OCI-LY1 (cell line): ENCODE measurements at regions not wholly inside any gene's neighbourhood (a gene's known extent, or its start where the extent isn't known, plus 50 kb on each side); places are given as distances from the start of the nearest gene placed in this dataset.

ENCODE experiments used
- H2AFZ ChIP-seq: fragments of 200-600 bp; sonication (generic), shearing (Covaris generic); 2 replicates; pipeline ENCODE4 v1.6.0; 2014; ENCODE audit warnings: antibody characterized with exemption, mild to moderate bottlenecking, low read length
- H3F3A ChIP-seq: fragments of 200-600 bp; sonication (generic), shearing (Covaris generic); 2 replicates; pipeline ENCODE4 v1.6.0; 2014; ENCODE audit warnings: mild to moderate bottlenecking, antibody characterized with exemption, low read length, moderate library complexity; ENCODE audit not compliant: insufficient read depth
- H3K27ac ChIP-seq: fragments of 200-600 bp; sonication (generic); 2 replicates; pipeline ENCODE4 v1.5.1; 2014; ENCODE audit warnings: low read length, mixed run types, mild to moderate bottlenecking, low read depth; ENCODE audit not compliant: poor library complexity, severe bottlenecking
- H3K27me3 ChIP-seq: fragments of 200-600 bp; sonication (generic); 2 replicates; pipeline ENCODE4 v1.6.0; 2014; ENCODE audit warnings: antibody characterized with exemption, mild to moderate bottlenecking, low read length, moderate library complexity; ENCODE audit not compliant: insufficient read depth
- H3K36me3 ChIP-seq: fragments of 200-600 bp; sonication (generic); 2 replicates; pipeline ENCODE4 v1.6.1; 2014; ENCODE audit warnings: mild to moderate bottlenecking, antibody characterized with exemption, low read length, moderate library complexity, mixed read lengths; ENCODE audit not compliant: insufficient read depth
- H3K4me1 ChIP-seq: fragments of 200-600 bp; sonication (generic); 2 replicates; pipeline ENCODE4 v1.5.1; 2014; ENCODE audit warnings: mild to moderate bottlenecking, low read length, moderate library complexity; ENCODE audit not compliant: insufficient read depth, severe bottlenecking
- H3K4me2 ChIP-seq: fragments of 200-600 bp; sonication (generic), shearing (Covaris generic); 2 replicates; pipeline ENCODE4 v1.6.1; 2014; ENCODE audit warnings: low read length
- H3K4me3 ChIP-seq: fragments of 200-600 bp; sonication (generic); 2 replicates; pipeline ENCODE4 v1.5.1; 2014; ENCODE audit warnings: low read length, low read depth, mild to moderate bottlenecking, mixed read lengths; ENCODE audit not compliant: poor library complexity, severe bottlenecking
- H3K79me2 ChIP-seq: fragments of 200-600 bp; shearing (Covaris generic); 2 replicates; pipeline ENCODE4 v1.6.1; 2016; ENCODE audit warnings: mixed run types, low read length, mixed read lengths; ENCODE audit not compliant: insufficient read depth
- H3K9ac ChIP-seq: fragments of 200-600 bp; sonication (generic), shearing (Covaris generic); 2 replicates; pipeline ENCODE4 v1.6.1; 2014; ENCODE audit warnings: mild to moderate bottlenecking, low read length, mixed read lengths
- H3K9me2 ChIP-seq: fragments of 200-600 bp; sonication (generic), shearing (Covaris generic); 2 replicates; pipeline ENCODE4 v1.6.1; 2014; ENCODE audit warnings: low read depth, mild to moderate bottlenecking, low read length, mixed read lengths
- H3K9me3 ChIP-seq: fragments of 200-600 bp; shearing (Covaris generic); 2 replicates; pipeline ENCODE4 v1.6.1; 2014; ENCODE audit warnings: low read length, mixed read lengths
- H4K20me1 ChIP-seq: fragments of 200-600 bp; sonication (generic), shearing (Covaris generic); 2 replicates; pipeline ENCODE4 v1.6.0; 2016; ENCODE audit warnings: mild to moderate bottlenecking, low read length; ENCODE audit not compliant: insufficient read depth
- EZH2 ChIP-seq: fragments of 200-600 bp; sonication (generic), shearing (Covaris generic); IDR thresholded peaks from 2 replicates; pipeline ENCODE4 v1.8.0; 2017; ENCODE audit warnings: borderline replicate concordance, mixed run types, mild to moderate bottlenecking, antibody characterized with exemption, low read length, moderate library complexity, mixed read lengths
- TF ChIP-seq, protein P1 (sequence below): fragments of 200-600 bp; sonication (generic), shearing (Covaris generic); IDR thresholded peaks from 2 replicates; pipeline ENCODE4 v1.5.1; 2017; ENCODE audit warnings: mild to moderate bottlenecking, antibody characterized with exemption, low read length, moderate library complexity, mixed read lengths

DNA sequence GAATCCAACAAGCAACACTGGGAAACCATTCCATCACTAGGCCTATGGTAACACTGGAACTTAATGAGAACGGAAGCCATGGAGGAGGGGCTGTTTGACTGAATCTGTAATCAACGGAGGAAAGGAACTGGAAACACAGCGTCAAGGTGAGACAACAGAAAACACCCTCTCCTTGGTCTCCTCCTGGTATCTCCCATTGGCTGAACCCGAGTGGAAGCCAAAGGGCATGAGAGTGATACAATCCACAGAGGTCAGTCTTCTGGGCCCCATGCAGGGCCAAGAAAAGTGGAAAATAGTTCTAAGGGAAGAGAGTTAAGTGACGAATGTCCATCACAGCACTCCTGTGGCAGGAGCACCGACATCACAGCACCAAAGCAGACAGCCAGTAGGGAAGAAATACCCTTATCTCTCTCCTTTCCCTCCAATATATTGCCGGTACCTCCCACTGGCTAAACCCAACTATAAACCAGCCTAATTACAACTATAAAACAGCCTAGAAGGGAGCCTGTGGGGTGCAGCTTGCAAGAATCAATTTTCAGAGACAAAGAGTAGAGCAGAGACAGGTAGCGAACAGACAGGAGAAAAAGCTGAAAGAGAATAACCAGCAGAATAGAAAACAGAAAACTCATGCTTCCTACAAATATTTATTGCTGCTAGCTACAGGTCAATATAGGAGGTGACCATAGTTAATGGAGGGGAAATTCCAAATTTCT, 107.4 kb upstream of the IFNE start:
- no peaks in the 10 kb centered on the region for H3K36me3 ChIP-seq
- no peaks in the 10 kb centered on the region for H3K27me3 ChIP-seq
- H3K9me3 ChIP-seq = no peaks in the 10 kb centered on the region
- H3K4me3 ChIP-seq = no peak overlapping the region
- no peak overlapping the region for H2AFZ ChIP-seq
- no peak overlapping the region for H3K27ac ChIP-seq
- H3K4me2 ChIP-seq = no peak overlapping the region
- H3F3A ChIP-seq = no peaks in the 10 kb centered on the region
- no peaks in the 10 kb centered on the region for H3K4me1 ChIP-seq
- H4K20me1 ChIP-seq = no peaks in the 10 kb centered on the region
- H3K79me2 ChIP-seq = no peaks in the 10 kb centered on the region
- no peaks in the 10 kb centered on the region for H3K9me2 ChIP-seq
- TF ChIP-seq, protein P1, sequence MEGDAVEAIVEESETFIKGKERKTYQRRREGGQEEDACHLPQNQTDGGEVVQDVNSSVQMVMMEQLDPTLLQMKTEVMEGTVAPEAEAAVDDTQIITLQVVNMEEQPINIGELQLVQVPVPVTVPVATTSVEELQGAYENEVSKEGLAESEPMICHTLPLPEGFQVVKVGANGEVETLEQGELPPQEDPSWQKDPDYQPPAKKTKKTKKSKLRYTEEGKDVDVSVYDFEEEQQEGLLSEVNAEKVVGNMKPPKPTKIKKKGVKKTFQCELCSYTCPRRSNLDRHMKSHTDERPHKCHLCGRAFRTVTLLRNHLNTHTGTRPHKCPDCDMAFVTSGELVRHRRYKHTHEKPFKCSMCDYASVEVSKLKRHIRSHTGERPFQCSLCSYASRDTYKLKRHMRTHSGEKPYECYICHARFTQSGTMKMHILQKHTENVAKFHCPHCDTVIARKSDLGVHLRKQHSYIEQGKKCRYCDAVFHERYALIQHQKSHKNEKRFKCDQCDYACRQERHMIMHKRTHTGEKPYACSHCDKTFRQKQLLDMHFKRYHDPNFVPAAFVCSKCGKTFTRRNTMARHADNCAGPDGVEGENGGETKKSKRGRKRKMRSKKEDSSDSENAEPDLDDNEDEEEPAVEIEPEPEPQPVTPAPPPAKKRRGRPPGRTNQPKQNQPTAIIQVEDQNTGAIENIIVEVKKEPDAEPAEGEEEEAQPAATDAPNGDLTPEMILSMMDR = no peak
- TF ChIP-seq EZH2 = no peak
- no peak overlapping the region for H3K9ac ChIP-seq

DNA sequence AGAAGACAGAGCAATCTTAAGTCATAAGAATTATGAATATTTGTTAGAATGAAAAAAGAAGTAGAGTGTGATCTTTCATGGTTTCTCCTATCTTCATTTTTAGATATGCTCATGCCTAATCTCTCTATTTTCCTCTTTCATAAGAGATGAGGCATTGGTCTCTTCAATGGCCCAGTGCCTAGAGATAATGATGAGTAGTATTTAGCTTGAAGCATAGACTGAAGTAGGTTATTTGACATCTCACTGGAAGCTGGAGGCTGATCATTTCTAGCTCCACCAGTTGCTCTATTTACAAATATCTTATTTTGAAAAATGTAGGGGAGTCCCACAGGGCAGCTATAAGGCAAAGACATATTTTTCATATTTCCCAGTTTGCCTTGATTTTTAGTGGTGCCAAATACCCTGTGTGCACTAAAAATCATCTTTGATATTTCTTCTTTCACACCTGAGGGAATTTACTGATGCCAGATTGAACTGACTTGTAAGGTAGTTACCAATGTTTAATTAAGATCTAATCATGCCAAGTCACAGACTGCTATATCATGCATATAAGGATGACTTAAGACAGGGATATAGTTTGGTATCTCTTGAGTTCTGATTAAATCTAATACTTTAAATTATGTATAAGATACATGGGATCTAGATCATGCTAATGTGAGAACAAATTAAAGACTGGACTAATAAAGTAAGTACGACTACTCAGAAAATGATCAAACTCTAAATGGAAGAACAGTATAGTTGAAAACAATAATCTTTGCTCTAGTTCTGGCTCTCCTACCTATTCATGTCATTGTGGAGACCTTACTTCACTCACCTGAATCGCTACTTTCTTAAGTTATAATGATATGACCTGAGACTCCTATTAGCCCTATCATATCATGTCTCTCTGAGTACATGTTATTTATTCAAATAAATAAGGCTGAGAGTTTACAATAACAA, 108.2 kb upstream of the IFNE start:
- no peak overlapping the region for H3K4me2 ChIP-seq
- H3K9ac ChIP-seq = no peak overlapping the region
- H3K27me3 ChIP-seq = no peaks in the 10 kb centered on the region

DNA sequence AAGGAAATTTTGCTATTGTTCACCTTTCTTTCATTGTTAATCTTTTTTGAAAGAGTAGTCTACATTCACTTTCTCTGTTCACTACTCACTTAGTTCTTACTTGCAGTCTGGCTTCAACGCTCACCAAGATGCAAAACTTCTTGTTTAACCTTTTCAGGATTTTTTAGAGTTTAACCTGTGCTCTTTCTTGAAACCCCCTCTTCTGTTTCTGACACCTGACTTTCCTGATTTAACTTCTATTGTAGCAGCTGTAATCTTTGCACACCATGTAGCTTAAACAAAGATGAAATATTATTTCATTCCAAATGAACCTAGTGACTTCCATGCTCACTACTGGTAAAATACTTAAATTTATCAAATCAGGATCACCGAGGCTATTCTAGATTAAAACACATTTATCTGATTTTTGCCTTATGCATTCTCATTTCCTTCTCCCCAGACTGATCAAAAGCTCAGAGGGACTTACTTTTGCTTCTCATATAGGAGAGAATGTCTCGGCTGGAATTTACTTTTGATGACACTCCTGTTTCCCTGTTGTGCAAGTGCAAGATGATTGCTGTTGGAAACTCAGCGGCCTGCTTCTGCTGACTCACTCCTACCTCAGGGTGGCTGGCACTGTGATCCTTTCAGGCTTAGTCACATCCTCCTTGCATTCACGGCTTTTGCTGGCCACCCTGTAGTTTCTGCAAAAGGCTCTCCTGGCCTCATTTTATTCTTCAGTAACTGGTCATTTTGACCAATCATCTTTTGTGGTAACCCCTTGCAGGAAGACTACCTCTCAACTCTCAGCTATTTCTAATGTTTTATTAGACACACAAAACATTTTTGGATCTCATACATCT, 109.3 kb upstream of the IFNE start:
- no peaks in the 10 kb centered on the region for H3F3A ChIP-seq
- no peak overlapping the region for H2AFZ ChIP-seq
- no peak overlapping the region for H3K4me2 ChIP-seq
- H4K20me1 ChIP-seq = no peaks in the 10 kb centered on the region
- H3K9ac ChIP-seq = no peak overlapping the region
- H3K9me2 ChIP-seq = no peaks in the 10 kb centered on the region
- no peak overlapping the region for H3K4me3 ChIP-seq
- H3K36me3 ChIP-seq = no peaks in the 10 kb centered on the region
- H3K9me3 ChIP-seq = no peaks in the 10 kb centered on the region
- H3K4me1 ChIP-seq = no peaks in the 10 kb centered on the region
- H3K27ac ChIP-seq = no peak overlapping the region
- no peaks in the 10 kb centered on the region for H3K79me2 ChIP-seq
- no peaks in the 10 kb centered on the region for H3K27me3 ChIP-seq
- TF ChIP-seq, protein P1 = no peak
- no peak for TF ChIP-seq EZH2

More for the DNA sequence above, 108.2 kb upstream of the IFNE start:
- Histone ChIP-seq H3K27ac (no peak overlapping the region), H2AFZ (no peak overlapping the region), H3K4me1 (no peaks in the 10 kb centered on the region), H3K9me3 (no peaks in the 10 kb centered on the region), H3K9me2 (no peaks in the 10 kb centered on the region), H3F3A (no peaks in the 10 kb centered on the region), H3K4me3 (no peak overlapping the region), H4K20me1 (no peaks in the 10 kb centered on the region), H3K36me3 (no peaks in the 10 kb centered on the region), H3K79me2 (no peaks in the 10 kb centered on the region)
- TF ChIP-seq, protein P1 = no peak
- no peak for TF ChIP-seq EZH2
